OCI-LY3 (cell line): ENCODE measurements at regions not wholly inside any gene's neighbourhood (a gene's known extent, or its start where the extent isn't known, plus 50 kb on each side); places are given as distances from the start of the nearest gene placed in this dataset.

ENCODE experiments used
- H2AFZ ChIP-seq: fragments of 200-600, 300-600 bp; shearing (Covaris generic); 2 replicates; pipeline ENCODE4 v1.6.0; 2014; ENCODE audit warnings: antibody characterized with exemption, low read depth, low read length
- H3K27ac ChIP-seq: fragments of 200-600, 300-600 bp; sonication (generic); 2 replicates; pipeline ENCODE4 v1.5.1; 2014; ENCODE audit warnings: mild to moderate bottlenecking, low read length, moderate library complexity, mixed read lengths
- H3K27me3 ChIP-seq: fragments of 200-600, 300-600 bp; sonication (generic); 2 replicates; pipeline ENCODE4 v1.6.1; 2014; ENCODE audit warnings: low read depth, low read length, mixed read lengths
- H3K36me3 ChIP-seq: fragments of 200-600, 300-600 bp; sonication (generic); replicated peaks from 2 replicates; pipeline ENCODE3; 2014; ENCODE audit warnings: low read depth, low read length, mixed read lengths
- H3K4me1 ChIP-seq: fragments of 300-600, 200-600 bp; sonication (generic); 2 replicates; pipeline ENCODE4 v1.6.1; 2014; ENCODE audit warnings: low read length, mixed read lengths
- H3K4me2 ChIP-seq: fragments of 200-600, 300-600 bp; sonication (generic); 2 replicates; pipeline ENCODE4 v1.6.1; 2014; ENCODE audit warnings: low read length, mixed read lengths
- H3K4me3 ChIP-seq: fragments of 300-600, 200-600 bp; sonication (generic); 2 replicates; pipeline ENCODE4 v1.5.1; 2014; ENCODE audit warnings: antibody characterized with exemption, mild to moderate bottlenecking, low read length, moderate library complexity
- H3K79me2 ChIP-seq: fragments of 300-600, 200-600 bp; shearing (Covaris generic); 2 replicates; pipeline ENCODE4 v1.6.1; 2014; ENCODE audit warnings: mild to moderate bottlenecking, low read length, mixed read lengths
- H3K9ac ChIP-seq: fragments of 300-600, 200-600 bp; shearing (Covaris generic); 2 replicates; pipeline ENCODE4 v1.6.0; 2014; ENCODE audit warnings: mild to moderate bottlenecking, low read length, moderate library complexity
- H3K9me3 ChIP-seq: fragments of 200-600, 300-600 bp; shearing (Covaris generic); 2 replicates; pipeline ENCODE4 v1.6.1; 2014; ENCODE audit warnings: low read length, mixed read lengths; ENCODE audit not compliant: insufficient read depth
- H4K20me1 ChIP-seq: fragments of 200-600, 300-600 bp; sonication (generic); 2 replicates; pipeline ENCODE4 v1.6.1; 2016; ENCODE audit warnings: low read length, mixed read lengths; ENCODE audit not compliant: insufficient read depth
- CTCF ChIP-seq: fragments of 200-600, 300-600 bp; sonication (generic); IDR thresholded peaks from 2 replicates; pipeline ENCODE4 v1.5.1; 2014; ENCODE audit warnings: antibody characterized with exemption, low read length, low read depth
- EZH2phosphoT487 ChIP-seq: fragments of 200-600 bp; shearing (Covaris generic); IDR thresholded peaks from 2 replicates; pipeline ENCODE4 v1.6.1; 2018; ENCODE audit warnings: antibody characterized with exemption, mixed run types, low read depth

GRCh38 chr1:14222086-14222485 lies 376.4 kb upstream of the KAZN start:
- H3K4me1 ChIP-seq: no peaks in the 10 kb centered on the region
- H3K4me2 ChIP-seq: no peak overlapping the region
- H3K9ac ChIP-seq: no peak overlapping the region
- no peaks in the 10 kb centered on the region for H3K27me3 ChIP-seq
- no peak for TF ChIP-seq EZH2phosphoT487
- no peak for TF ChIP-seq CTCF
- H3K36me3 ChIP-seq: no peaks in the 10 kb centered on the region
- no peak overlapping the region for H3K4me3 ChIP-seq
- H3K27ac ChIP-seq: no peak overlapping the region
- H3K79me2 ChIP-seq: no peaks in the 10 kb centered on the region
- no peak overlapping the region for H2AFZ ChIP-seq
- no peaks in the 10 kb centered on the region for H3K9me3 ChIP-seq
- H4K20me1 ChIP-seq: no peaks in the 10 kb centered on the region

GRCh38 chr1:14228677-14229076 lies 369.8 kb upstream of the KAZN start:
- Histone ChIP-seq H3K27me3 (no peaks in the 10 kb centered on the region), H3K9ac (no peak overlapping the region), H3K79me2 (no peaks in the 10 kb centered on the region), H3K36me3 (no peaks in the 10 kb centered on the region), H3K4me2 (no peak overlapping the region), H3K27ac (no peak overlapping the region), H2AFZ (no peak overlapping the region), H3K4me1 (no peaks in the 10 kb centered on the region), H4K20me1 (no peaks in the 10 kb centered on the region), H3K9me3 (no peaks in the 10 kb centered on the region), H3K4me3 (no peak overlapping the region)
- TF ChIP-seq EZH2phosphoT487: no peak
- no peak for TF ChIP-seq CTCF

DNA sequence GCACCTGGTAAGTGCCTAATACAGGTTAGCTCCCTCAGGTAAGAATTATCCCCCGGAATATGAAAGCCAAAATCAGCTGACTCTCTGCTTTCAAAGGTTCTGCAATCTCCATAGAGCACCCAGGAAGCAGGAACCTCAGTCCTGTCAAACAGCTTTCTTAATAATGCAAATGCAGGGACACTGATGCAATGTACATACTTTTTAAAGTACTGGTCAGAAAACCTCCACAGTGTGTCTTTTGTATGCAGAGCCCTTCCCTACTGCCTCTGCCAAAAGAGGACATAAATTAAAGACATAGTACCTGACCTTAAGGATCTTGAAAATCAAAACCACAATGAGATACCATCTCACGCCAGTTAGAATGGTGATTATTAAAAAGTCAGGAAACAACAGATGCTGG lies 365.0 kb upstream of the KAZN start:
- no peak for TF ChIP-seq EZH2phosphoT487
- no peak for TF ChIP-seq CTCF
- Histone ChIP-seq H3K79me2 (no peaks in the 10 kb centered on the region), H4K20me1 (no peaks in the 10 kb centered on the region), H3K4me1 (no peaks in the 10 kb centered on the region), H3K4me2 (no peak overlapping the region), H3K9me3 (no peaks in the 10 kb centered on the region), H3K27ac (no peak overlapping the region), H3K4me3 (no peak overlapping the region), H3K9ac (no peak overlapping the region), H3K36me3 (no peaks in the 10 kb centered on the region), H2AFZ (no peak overlapping the region), H3K27me3 (no peaks in the 10 kb centered on the region)

DNA sequence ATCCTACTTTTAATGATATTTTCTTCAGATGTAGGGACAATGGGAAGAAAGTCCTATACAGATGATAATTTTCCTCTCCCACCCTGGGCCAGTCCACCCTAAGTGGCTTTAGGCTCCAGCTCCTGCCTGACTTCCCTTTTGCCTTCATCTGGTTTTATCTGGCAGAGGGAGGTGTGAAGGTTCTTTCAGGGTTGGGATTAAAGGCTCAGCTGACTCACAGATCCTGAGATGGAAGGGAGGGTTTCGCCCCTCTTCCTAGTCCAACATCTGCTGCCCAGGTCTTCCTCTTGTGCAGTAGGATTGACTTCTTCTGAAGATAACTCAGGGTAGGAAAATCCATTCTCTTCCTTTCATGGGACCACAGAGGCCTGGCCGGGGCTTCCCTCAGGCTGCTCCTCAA lies 362.4 kb upstream of the KAZN start:
- TF ChIP-seq CTCF (no peak), EZH2phosphoT487 (no peak)
- no peak overlapping the region for H3K27ac ChIP-seq

More for the DNA sequence above, 362.4 kb upstream of the KAZN start:
- no peaks in the 10 kb centered on the region for H3K36me3 ChIP-seq
- H3K4me1 ChIP-seq: no peaks in the 10 kb centered on the region
- no peak overlapping the region for H3K4me2 ChIP-seq
- no peaks in the 10 kb centered on the region for H3K27me3 ChIP-seq
- H3K9me3 ChIP-seq: no peaks in the 10 kb centered on the region
- no peak overlapping the region for H2AFZ ChIP-seq
- H4K20me1 ChIP-seq: no peaks in the 10 kb centered on the region
- H3K79me2 ChIP-seq: no peaks in the 10 kb centered on the region
- H3K9ac ChIP-seq: no peak overlapping the region
- no peak overlapping the region for H3K4me3 ChIP-seq
